Mesendoderm (in vitro differentiated cells): ENCODE measurements at regions not wholly inside any gene's neighbourhood (a gene's known extent, or its start where the extent isn't known, plus 50 kb on each side); places are given as distances from the start of the nearest gene placed in this dataset.

ENCODE experiments used
- DNase-seq: peaks from one replicate; pipeline ENCODE4 v3.0.0; 2013
- H2AK5ac ChIP-seq: 2 replicates; pipeline ENCODE4 v1.6.1; 2013; ENCODE audit warnings: low read length, inconsistent platforms
- H2BK120ac ChIP-seq: 2 replicates; pipeline ENCODE4 v1.6.1; 2013; ENCODE audit warnings: low read depth, mild to moderate bottlenecking, low read length, moderate library complexity, mixed read lengths
- H2BK15ac ChIP-seq: replicated peaks from 2 replicates; pipeline ENCODE4 v1.6.1; 2013; ENCODE audit warnings: low read depth, mild to moderate bottlenecking, moderate library complexity
- H2BK5ac ChIP-seq: 2 replicates; pipeline ENCODE4 v1.6.1; 2013; ENCODE audit warnings: low read length, inconsistent platforms
- H3K18ac ChIP-seq: 2 replicates; pipeline ENCODE4 v1.6.1; 2013; ENCODE audit warnings: mild to moderate bottlenecking, low read length, mixed read lengths
- H3K23ac ChIP-seq: one replicate; pipeline ENCODE4 v1.6.1; 2013; ENCODE audit warnings: low read length
- H3K27ac ChIP-seq: 2 replicates; pipeline ENCODE4 v1.5.1; 2013; ENCODE audit warnings: low read depth, mild to moderate bottlenecking, inconsistent platforms, low read length, moderate library complexity
- H3K27me3 ChIP-seq: 2 replicates; pipeline ENCODE4 v1.6.1; 2013; ENCODE audit warnings: low read length, control low read depth, mild to moderate bottlenecking, inconsistent platforms; ENCODE audit not compliant: insufficient read depth, poor library complexity
- H3K36me3 ChIP-seq: 2 replicates; pipeline ENCODE4 v1.6.1; 2013; ENCODE audit warnings: low read length, inconsistent platforms; ENCODE audit not compliant: control insufficient read depth, insufficient read depth
- H3K4ac ChIP-seq: one replicate; pipeline ENCODE4 v1.6.1; 2013; ENCODE audit warnings: low read depth, mild to moderate bottlenecking, low read length, moderate library complexity
- H3K4me1 ChIP-seq: 2 replicates; pipeline ENCODE4 v1.6.1; 2013; ENCODE audit warnings: low read depth, low read length, inconsistent platforms; ENCODE audit not compliant: control insufficient read depth
- H3K4me2 ChIP-seq: 2 replicates; pipeline ENCODE4 v1.6.1; 2013; ENCODE audit warnings: low read length
- H3K4me3 ChIP-seq: 2 replicates; pipeline ENCODE4 v1.5.1; 2013; ENCODE audit warnings: mild to moderate bottlenecking, low read length
- H3K56ac ChIP-seq: one replicate; pipeline ENCODE4 v1.6.1; 2013; ENCODE audit warnings: low read length
- H3K79me1 ChIP-seq: 2 replicates; pipeline ENCODE4 v1.6.1; 2013; ENCODE audit warnings: low read length, inconsistent platforms
- H3K79me2 ChIP-seq: 2 replicates; pipeline ENCODE4 v1.6.1; 2013; ENCODE audit warnings: mild to moderate bottlenecking, low read length; ENCODE audit not compliant: control insufficient read depth, insufficient read depth
- H3K9ac ChIP-seq: 2 replicates; pipeline ENCODE4 v1.6.1; 2013; ENCODE audit warnings: low read length, inconsistent platforms
- H4K5ac ChIP-seq: one replicate; pipeline ENCODE4 v1.6.1; 2013; ENCODE audit warnings: low read length
- H4K8ac ChIP-seq: one replicate; pipeline ENCODE4 v1.6.1; 2013; ENCODE audit warnings: low read depth, mild to moderate bottlenecking, control low read depth, low read length, moderate library complexity
- WGBS: extraction: QIAGEN DNeasy Blood & Tissue Kit; methylation state at CpG from one replicate; pipeline ENCODE4 v1.1.7; 2013; ENCODE audit warnings: low lambda C conversion rate, missing lambda C conversion rate; ENCODE audit not compliant: insufficient coverage; ENCODE audit errors: extremely low coverage; 5-methylcytosine and 5-hydroxymethylcytosine counted together

DNA sequence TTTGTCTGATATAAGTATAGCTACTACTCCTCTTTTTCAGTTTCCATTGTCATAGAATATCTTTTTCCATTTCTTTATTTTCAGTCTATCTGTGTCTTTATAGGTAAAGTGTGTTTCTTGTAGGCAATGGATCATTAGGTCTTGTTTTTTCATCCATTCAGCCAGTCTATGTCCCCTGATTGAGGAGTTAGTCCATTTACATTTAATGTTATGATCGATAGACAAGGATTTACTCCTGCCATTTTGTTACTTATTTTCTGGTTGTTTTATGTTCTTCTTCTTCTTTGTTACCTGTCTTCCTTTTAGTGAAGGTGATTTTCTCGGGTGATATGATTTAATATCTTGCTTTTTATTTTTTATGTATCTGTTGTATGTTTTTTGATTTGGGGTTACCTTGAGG, 169.0 kb downstream of the BARX1 start:
- no peak overlapping the region for H3K4ac ChIP-seq
- H3K27me3 ChIP-seq = no peaks in the 10 kb centered on the region
- no peaks in the 10 kb centered on the region for H3K79me2 ChIP-seq
- H3K56ac ChIP-seq = no peak overlapping the region
- no peak overlapping the region for H3K18ac ChIP-seq
- no peaks in the 10 kb centered on the region for H3K79me1 ChIP-seq
- no peak overlapping the region for H3K27ac ChIP-seq
- no peaks in the 10 kb centered on the region for H3K36me3 ChIP-seq
- H3K4me2 ChIP-seq = no peak overlapping the region
- H3K4me1 ChIP-seq = no peaks in the 10 kb centered on the region
- no peak for DNase-seq
- WGBS = no CpG with 5 or more reads among the region's 2 CpGs
- H4K8ac ChIP-seq = no peak overlapping the region
- H2BK5ac ChIP-seq = no peak overlapping the region
- no peak overlapping the region for H2AK5ac ChIP-seq
- no peak overlapping the region for H2BK15ac ChIP-seq
- H3K9ac ChIP-seq = no peak overlapping the region
- no peak overlapping the region for H2BK120ac ChIP-seq
- H4K5ac ChIP-seq = no peak overlapping the region
- no peak overlapping the region for H3K4me3 ChIP-seq
- H3K23ac ChIP-seq = no peak overlapping the region

DNA sequence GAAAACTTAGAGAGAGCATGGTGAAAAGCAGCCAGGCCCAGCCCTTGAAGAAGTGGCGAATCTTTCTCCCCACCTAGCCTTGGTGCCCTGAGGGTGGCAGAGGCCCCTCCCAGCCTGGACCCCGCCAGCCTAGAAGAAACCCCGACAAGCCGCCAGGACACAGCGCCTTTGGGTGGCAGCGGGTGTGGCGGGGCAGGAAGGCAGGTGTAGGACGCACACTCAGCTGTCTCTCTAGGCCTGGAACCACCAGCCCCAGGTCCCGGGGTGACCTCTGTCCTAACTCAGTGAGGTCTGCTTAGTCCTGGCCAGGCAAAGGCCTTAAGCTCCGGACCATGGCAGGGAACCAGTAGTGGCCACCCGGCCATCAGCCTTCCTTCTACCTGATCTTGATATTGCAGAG, 178.3 kb downstream of the BARX1 start:
- no peak overlapping the region for H3K27ac ChIP-seq
- no peak overlapping the region for H3K4me3 ChIP-seq
- H2AK5ac ChIP-seq = no peak overlapping the region
- no peak overlapping the region for H3K18ac ChIP-seq
- no peak overlapping the region for H3K23ac ChIP-seq
- H3K36me3 ChIP-seq = no peaks in the 10 kb centered on the region
- no peaks in the 10 kb centered on the region for H3K27me3 ChIP-seq
- H4K5ac ChIP-seq = no peak overlapping the region
- H4K8ac ChIP-seq = no peak overlapping the region
- no peaks in the 10 kb centered on the region for H3K79me2 ChIP-seq
- no peak overlapping the region for H3K9ac ChIP-seq
- H2BK120ac ChIP-seq = no peak overlapping the region
- no peak for DNase-seq
- H3K4me1 ChIP-seq = no peaks in the 10 kb centered on the region
- H3K79me1 ChIP-seq = no peaks in the 10 kb centered on the region
- WGBS = no CpG with 5 or more reads among the region's 11 CpGs
- no peak overlapping the region for H3K56ac ChIP-seq
- no peak overlapping the region for H3K4ac ChIP-seq
- H2BK15ac ChIP-seq = no peak overlapping the region
- H2BK5ac ChIP-seq = no peak overlapping the region
- no peak overlapping the region for H3K4me2 ChIP-seq

DNA sequence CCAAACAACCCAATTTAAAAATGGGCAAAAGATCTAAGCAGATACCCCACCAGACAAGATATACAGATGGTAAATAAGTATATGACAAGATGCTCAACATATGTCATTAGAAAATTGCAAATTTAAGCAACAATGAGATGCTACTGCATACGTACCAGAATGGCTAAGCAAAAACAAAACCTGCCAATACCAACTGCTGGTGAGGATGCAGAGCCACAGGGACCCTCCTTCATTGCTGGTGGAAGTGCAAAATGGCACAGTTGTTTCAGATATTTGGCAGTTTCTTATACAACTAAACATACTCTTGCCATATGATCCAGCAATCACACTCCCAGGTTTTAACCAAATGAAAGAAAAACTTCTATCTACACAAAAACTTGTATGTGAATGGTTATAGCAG, 178.9 kb downstream of the BARX1 start:
- H3K18ac ChIP-seq = no peak overlapping the region
- no peak overlapping the region for H3K4ac ChIP-seq
- DNase-seq = no peak
- no peaks in the 10 kb centered on the region for H3K4me1 ChIP-seq
- no peaks in the 10 kb centered on the region for H3K27me3 ChIP-seq
- no CpG with 5 or more reads among the region's 1 CpG for WGBS
- no peaks in the 10 kb centered on the region for H3K36me3 ChIP-seq
- H2BK15ac ChIP-seq = no peak overlapping the region
- no peak overlapping the region for H3K56ac ChIP-seq
- H3K4me3 ChIP-seq = no peak overlapping the region
- no peak overlapping the region for H3K9ac ChIP-seq
- no peak overlapping the region for H3K4me2 ChIP-seq
- no peak overlapping the region for H2AK5ac ChIP-seq
- no peak overlapping the region for H3K23ac ChIP-seq
- no peak overlapping the region for H2BK120ac ChIP-seq
- H3K79me1 ChIP-seq = no peaks in the 10 kb centered on the region
- no peak overlapping the region for H2BK5ac ChIP-seq
- H3K27ac ChIP-seq = no peak overlapping the region
- H3K79me2 ChIP-seq = no peaks in the 10 kb centered on the region
- no peak overlapping the region for H4K8ac ChIP-seq
- H4K5ac ChIP-seq = no peak overlapping the region

DNA sequence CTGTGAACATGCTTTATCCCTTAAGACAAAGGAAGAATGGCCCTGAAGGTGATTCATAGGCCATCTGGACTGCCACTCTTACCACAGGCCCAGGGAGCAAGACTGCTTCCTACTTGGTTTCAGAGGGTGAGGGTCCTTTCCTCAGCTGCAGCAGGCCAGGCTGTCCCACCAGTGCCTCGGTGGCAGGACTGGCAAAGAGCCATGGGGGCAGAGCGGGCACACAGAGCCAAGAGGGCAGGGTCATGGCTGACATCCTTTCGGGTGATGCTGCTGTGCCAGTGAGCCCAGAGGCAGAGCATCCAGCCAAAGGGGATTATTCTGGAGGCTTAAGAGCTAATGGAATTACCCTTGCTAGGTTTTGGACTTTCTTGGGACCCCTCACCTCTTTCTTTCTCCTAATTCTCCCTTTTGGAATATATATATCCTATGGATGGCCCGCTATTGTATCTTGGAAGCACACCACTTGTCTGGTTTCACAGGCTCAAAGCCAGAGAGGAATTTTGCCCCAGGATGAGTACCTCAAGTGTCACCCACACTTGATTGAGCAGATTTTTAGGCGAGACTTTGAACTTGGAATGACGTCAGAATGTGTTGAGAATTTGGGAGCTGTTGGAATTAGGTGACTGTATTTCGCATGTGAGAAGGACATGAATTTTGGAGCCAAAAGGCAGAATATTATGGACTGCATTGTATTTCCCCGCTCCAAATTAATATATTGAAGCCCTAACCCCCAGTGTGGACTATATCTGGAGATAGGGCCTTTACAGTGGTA, 180.6 kb downstream of the BARX1 start:
- no peak overlapping the region for H3K27ac ChIP-seq
- no peak overlapping the region for H2BK120ac ChIP-seq
- H3K9ac ChIP-seq = no peak overlapping the region
- no peaks in the 10 kb centered on the region for H3K36me3 ChIP-seq
- no peak overlapping the region for H3K4ac ChIP-seq
- no peaks in the 10 kb centered on the region for H3K27me3 ChIP-seq
- no peaks in the 10 kb centered on the region for H3K79me1 ChIP-seq
- H3K4me3 ChIP-seq = no peak overlapping the region
- H4K8ac ChIP-seq = no peak overlapping the region
- no peak overlapping the region for H2BK15ac ChIP-seq
- H3K18ac ChIP-seq = no peak overlapping the region
- H3K79me2 ChIP-seq = no peaks in the 10 kb centered on the region
- no peak overlapping the region for H2AK5ac ChIP-seq
- peak overlapping the region; percentile 45 for H3K23ac ChIP-seq
- H4K5ac ChIP-seq = no peak overlapping the region
- H3K4me1 ChIP-seq = no peaks in the 10 kb centered on the region
- H3K56ac ChIP-seq = no peak overlapping the region
- no peak overlapping the region for H2BK5ac ChIP-seq
- WGBS = no CpG with 5 or more reads among the region's 8 CpGs
- DNase-seq = no peak
- H3K4me2 ChIP-seq = no peak overlapping the region

DNA sequence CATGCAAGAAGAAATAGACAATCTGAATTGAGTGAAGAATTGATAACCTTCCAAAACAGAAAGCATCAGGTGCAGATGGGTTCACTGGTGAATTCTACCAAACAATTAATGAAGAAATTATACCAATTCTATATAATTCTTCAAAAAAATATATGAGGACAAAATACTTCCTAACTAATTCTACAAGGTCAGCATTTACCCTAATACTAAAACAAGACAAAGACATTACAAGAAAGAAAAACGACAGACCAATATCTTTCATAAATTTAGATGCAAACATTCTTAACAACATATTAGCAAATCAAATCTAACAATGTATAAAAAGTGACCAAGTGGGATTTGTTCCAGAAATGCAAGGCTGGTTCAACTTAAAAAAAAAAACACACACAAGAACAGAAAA, 183.9 kb downstream of the BARX1 start:
- Histone ChIP-seq H4K8ac (no peak overlapping the region), H3K4me3 (no peak overlapping the region), H3K36me3 (no peaks in the 10 kb centered on the region), H3K56ac (no peak overlapping the region), H2BK15ac (no peak overlapping the region), H3K18ac (no peak overlapping the region), H2BK120ac (no peak overlapping the region), H3K27ac (no peak overlapping the region), H3K4me1 (no peaks in the 10 kb centered on the region), H3K79me1 (no peaks in the 10 kb centered on the region), H2BK5ac (no peak overlapping the region), H3K23ac (no peak overlapping the region), H3K9ac (no peak overlapping the region), H3K4ac (no peak overlapping the region), H3K27me3 (no peaks in the 10 kb centered on the region), H3K4me2 (no peak overlapping the region), H3K79me2 (no peaks in the 10 kb centered on the region), H2AK5ac (no peak overlapping the region), H4K5ac (no peak overlapping the region)
- no peak for DNase-seq
- no CpG with 5 or more reads among the region's 1 CpG for WGBS

DNA sequence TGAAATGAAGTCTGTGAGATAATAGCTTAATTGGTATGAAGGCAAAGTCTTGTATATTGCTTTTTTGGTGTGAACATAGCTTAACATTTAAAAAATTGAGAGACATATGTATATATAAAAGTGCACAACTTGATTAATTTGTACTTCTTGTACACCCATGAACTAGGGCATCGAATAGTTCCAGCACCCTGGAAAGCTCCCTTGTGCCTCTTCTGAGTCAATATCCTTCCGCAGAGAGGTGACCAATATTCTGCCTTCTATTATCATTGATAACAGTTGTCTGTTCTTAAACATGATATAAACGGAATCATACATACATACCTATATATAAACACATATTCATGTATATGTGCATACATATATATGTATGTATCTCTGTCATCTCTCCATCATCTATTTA, 185.4 kb downstream of the PHF2 start:
- Histone ChIP-seq H3K4me3 (no peak overlapping the region), H3K27me3 (no peaks in the 10 kb centered on the region), H3K4me1 (no peaks in the 10 kb centered on the region), H3K79me1 (no peaks in the 10 kb centered on the region), H3K36me3 (no peaks in the 10 kb centered on the region), H2AK5ac (no peak overlapping the region), H2BK5ac (no peak overlapping the region), H3K4me2 (no peak overlapping the region), H3K4ac (no peak overlapping the region), H3K27ac (no peak overlapping the region), H3K56ac (no peak overlapping the region), H3K23ac (no peak overlapping the region), H4K8ac (no peak overlapping the region), H2BK15ac (no peak overlapping the region), H3K79me2 (no peaks in the 10 kb centered on the region), H3K18ac (no peak overlapping the region), H2BK120ac (no peak overlapping the region), H4K5ac (no peak overlapping the region), H3K9ac (no peak overlapping the region)
- WGBS = no CpG with 5 or more reads among the region's 3 CpGs
- DNase-seq = no peak
